HepG2 (cell line): ENCODE measurements at regions not wholly inside any gene's neighbourhood (a gene's known extent, or its start where the extent isn't known, plus 50 kb on each side); places are given as distances from the start of the nearest gene placed in this dataset.
A peak's percentile ranks its signal among the peaks of the same experiment; 100 is the strongest.

Source experiments
- GATAD1 ChIP-seq: IDR thresholded peaks from 2 replicates; pipeline ENCODE4 v1.6.1; 2016; ENCODE audit warnings: missing genetic modification reagents, missing compliant biosample characterization
- IRX3 ChIP-seq: sonication (generic); formaldehyde crosslinking; IDR thresholded peaks from 2 replicates; pipeline ENCODE4 v1.8.1; 2023; ENCODE audit warnings: mild to moderate bottlenecking, low read depth, missing genetic modification reagents, borderline replicate concordance
- MTA1 ChIP-seq: sonication (generic); formaldehyde crosslinking; IDR thresholded peaks from 2 replicates; pipeline ENCODE4 v1.4.0; 2020; ENCODE audit warnings: missing genetic modification reagents, mild to moderate bottlenecking, borderline replicate concordance
- MXI1 ChIP-seq: IDR thresholded peaks from 3 replicates; pipeline ENCODE4 v1.6.1; 2012; ENCODE audit warnings: low read depth, low read length, inconsistent platforms, borderline replicate concordance
- PAF1 ChIP-seq: IDR thresholded peaks from 2 replicates; pipeline ENCODE4 v1.6.1; 2016; ENCODE audit warnings: missing genetic modification reagents, missing compliant biosample characterization
- PPARG ChIP-seq: conservative IDR thresholded peaks from 2 replicates; pipeline ENCODE4 v1.6.1; 2016; ENCODE audit warnings: missing biosample characterization, missing genetic modification reagents
- RFX5 ChIP-seq: IDR thresholded peaks from 2 replicates; pipeline ENCODE4 v1.6.1; 2011; ENCODE audit warnings: low read depth, low read length, improper control_type of control experiment
- SOX13 ChIP-seq, 3 experiments: fragments of 450-650 bp in 1 of 3; sonication (generic) in 1 of 3; formaldehyde crosslinking in 1 of 3; IDR thresholded peaks in 2 of 3; conservative IDR thresholded peaks in 1 of 3; 2 replicates each; pipeline versions ENCODE4 v1.5.0 to v1.6.1; 2016 to 2020; ENCODE audit warnings: antibody characterized with exemption in 1 of 3, mild to moderate bottlenecking in 1 of 3, missing compliant biosample characterization in 1 of 3, missing genetic modification reagents in 1 of 3, moderate library complexity in 1 of 3
- SOX6 ChIP-seq, 2 experiments: fragments of 450-650 bp in 1 of 2; sonication (generic) in 1 of 2; formaldehyde crosslinking in 1 of 2; IDR thresholded peaks; 2 replicates each; pipeline versions ENCODE4 v1.4.0 to v1.6.1; 2017 to 2020; ENCODE audit warnings: antibody characterized with exemption in 1 of 2, mild to moderate bottlenecking in 1 of 2, missing genetic modification reagents in 1 of 2
- ZBTB42 ChIP-seq: sonication (generic); formaldehyde crosslinking; IDR thresholded peaks from 2 replicates; pipeline ENCODE4 v1.5.0; 2020; ENCODE audit warnings: mild to moderate bottlenecking, missing genetic modification reagents
- TF ChIP-seq, protein P1 (sequence below): sonication (generic); formaldehyde crosslinking; IDR thresholded peaks from 2 replicates; pipeline ENCODE4 v1.5.1; 2020; ENCODE audit warnings: mild to moderate bottlenecking, missing genetic modification reagents, borderline replicate concordance
- TF ChIP-seq, protein P2 (sequence below): sonication (generic); formaldehyde crosslinking; IDR thresholded peaks from 2 replicates; pipeline ENCODE4 v1.4.0; 2020; ENCODE audit warnings: mild to moderate bottlenecking, low read depth, missing genetic modification reagents
- TF ChIP-seq, protein P3 (sequence below): sonication (generic); formaldehyde crosslinking; IDR thresholded peaks from 2 replicates; pipeline ENCODE4 v1.4.0; 2020; ENCODE audit warnings: missing genetic modification reagents
- TF ChIP-seq, protein P4 (sequence below): sonication (generic); formaldehyde crosslinking; IDR thresholded peaks from 2 replicates; pipeline ENCODE4 v1.5.1; 2020; ENCODE audit warnings: mild to moderate bottlenecking, missing genetic modification reagents

DNA sequence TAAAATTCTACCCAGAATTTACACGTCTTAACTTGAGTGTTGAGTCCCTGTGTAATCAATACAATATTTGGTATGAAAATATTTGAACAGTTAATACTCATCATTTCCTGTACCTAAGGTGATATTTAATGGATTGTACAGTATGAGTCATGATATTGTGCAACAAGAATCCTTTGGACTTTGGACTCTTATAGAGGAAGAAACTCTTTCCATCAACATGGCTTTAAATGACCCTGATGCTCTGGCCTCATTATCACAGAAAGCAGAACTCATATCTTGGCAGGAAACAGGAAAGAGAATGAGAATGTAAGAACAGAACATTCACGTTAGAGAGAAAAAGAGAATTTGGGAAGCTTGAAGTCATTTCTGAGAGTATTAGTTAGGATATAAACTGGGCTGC, 168.8 kb upstream of the B3GALT2 start (continued):
- TF ChIP-seq, protein P1, sequence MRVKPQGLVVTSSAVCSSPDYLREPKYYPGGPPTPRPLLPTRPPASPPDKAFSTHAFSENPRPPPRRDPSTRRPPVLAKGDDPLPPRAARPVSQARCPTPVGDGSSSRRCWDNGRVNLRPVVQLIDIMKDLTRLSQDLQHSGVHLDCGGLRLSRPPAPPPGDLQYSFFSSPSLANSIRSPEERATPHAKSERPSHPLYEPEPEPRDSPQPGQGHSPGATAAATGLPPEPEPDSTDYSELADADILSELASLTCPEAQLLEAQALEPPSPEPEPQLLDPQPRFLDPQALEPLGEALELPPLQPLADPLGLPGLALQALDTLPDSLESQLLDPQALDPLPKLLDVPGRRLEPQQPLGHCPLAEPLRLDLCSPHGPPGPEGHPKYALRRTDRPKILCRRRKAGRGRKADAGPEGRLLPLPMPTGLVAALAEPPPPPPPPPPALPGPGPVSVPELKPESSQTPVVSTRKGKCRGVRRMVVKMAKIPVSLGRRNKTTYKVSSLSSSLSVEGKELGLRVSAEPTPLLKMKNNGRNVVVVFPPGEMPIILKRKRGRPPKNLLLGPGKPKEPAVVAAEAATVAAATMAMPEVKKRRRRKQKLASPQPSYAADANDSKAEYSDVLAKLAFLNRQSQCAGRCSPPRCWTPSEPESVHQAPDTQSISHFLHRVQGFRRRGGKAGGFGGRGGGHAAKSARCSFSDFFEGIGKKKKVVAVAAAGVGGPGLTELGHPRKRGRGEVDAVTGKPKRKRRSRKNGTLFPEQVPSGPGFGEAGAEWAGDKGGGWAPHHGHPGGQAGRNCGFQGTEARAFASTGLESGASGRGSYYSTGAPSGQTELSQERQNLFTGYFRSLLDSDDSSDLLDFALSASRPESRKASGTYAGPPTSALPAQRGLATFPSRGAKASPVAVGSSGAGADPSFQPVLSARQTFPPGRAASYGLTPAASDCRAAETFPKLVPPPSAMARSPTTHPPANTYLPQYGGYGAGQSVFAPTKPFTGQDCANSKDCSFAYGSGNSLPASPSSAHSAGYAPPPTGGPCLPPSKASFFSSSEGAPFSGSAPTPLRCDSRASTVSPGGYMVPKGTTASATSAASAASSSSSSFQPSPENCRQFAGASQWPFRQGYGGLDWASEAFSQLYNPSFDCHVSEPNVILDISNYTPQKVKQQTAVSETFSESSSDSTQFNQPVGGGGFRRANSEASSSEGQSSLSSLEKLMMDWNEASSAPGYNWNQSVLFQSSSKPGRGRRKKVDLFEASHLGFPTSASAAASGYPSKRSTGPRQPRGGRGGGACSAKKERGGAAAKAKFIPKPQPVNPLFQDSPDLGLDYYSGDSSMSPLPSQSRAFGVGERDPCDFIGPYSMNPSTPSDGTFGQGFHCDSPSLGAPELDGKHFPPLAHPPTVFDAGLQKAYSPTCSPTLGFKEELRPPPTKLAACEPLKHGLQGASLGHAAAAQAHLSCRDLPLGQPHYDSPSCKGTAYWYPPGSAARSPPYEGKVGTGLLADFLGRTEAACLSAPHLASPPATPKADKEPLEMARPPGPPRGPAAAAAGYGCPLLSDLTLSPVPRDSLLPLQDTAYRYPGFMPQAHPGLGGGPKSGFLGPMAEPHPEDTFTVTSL (CRISPR knock-in tag): peak; percentile 84; the same call in 1 of the 2 replicates
- TF ChIP-seq MTA1 (no peak), SOX6 (IDR thresholded peaks at IDR 0.05) (no peak), SOX6 (CRISPR knock-in tag; IDR thresholded peaks at IDR 0.05) (peak; percentile 31; the same call in 1 of the 2 replicates), RFX5 (no peak), IRX3 (no peak), ZBTB42 (no peak), MXI1 (no peak), SOX13 (IDR thresholded peaks at IDR 0.05) (no peak), SOX13 (CRISPR knock-in tag; conservative IDR thresholded peaks at IDR 0.05 in 1 of 2, IDR thresholded peaks at IDR 0.05 in 1 of 2) (peak in 1 of 2 experiments; percentile 47; a peak in 1 of 4 replicates), PAF1 (CRISPR knock-in tag) (no peak), GATAD1 (CRISPR knock-in tag) (0 out of 2 replicates have a peak, but pooled peaks have one; percentile 21), PPARG (CRISPR knock-in tag) (peak; percentile 48; the same call in 1 of the 2 replicates)
- TF ChIP-seq, protein P2, sequence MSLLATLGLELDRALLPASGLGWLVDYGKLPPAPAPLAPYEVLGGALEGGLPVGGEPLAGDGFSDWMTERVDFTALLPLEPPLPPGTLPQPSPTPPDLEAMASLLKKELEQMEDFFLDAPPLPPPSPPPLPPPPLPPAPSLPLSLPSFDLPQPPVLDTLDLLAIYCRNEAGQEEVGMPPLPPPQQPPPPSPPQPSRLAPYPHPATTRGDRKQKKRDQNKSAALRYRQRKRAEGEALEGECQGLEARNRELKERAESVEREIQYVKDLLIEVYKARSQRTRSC: no peak
- TF ChIP-seq, protein P3, sequence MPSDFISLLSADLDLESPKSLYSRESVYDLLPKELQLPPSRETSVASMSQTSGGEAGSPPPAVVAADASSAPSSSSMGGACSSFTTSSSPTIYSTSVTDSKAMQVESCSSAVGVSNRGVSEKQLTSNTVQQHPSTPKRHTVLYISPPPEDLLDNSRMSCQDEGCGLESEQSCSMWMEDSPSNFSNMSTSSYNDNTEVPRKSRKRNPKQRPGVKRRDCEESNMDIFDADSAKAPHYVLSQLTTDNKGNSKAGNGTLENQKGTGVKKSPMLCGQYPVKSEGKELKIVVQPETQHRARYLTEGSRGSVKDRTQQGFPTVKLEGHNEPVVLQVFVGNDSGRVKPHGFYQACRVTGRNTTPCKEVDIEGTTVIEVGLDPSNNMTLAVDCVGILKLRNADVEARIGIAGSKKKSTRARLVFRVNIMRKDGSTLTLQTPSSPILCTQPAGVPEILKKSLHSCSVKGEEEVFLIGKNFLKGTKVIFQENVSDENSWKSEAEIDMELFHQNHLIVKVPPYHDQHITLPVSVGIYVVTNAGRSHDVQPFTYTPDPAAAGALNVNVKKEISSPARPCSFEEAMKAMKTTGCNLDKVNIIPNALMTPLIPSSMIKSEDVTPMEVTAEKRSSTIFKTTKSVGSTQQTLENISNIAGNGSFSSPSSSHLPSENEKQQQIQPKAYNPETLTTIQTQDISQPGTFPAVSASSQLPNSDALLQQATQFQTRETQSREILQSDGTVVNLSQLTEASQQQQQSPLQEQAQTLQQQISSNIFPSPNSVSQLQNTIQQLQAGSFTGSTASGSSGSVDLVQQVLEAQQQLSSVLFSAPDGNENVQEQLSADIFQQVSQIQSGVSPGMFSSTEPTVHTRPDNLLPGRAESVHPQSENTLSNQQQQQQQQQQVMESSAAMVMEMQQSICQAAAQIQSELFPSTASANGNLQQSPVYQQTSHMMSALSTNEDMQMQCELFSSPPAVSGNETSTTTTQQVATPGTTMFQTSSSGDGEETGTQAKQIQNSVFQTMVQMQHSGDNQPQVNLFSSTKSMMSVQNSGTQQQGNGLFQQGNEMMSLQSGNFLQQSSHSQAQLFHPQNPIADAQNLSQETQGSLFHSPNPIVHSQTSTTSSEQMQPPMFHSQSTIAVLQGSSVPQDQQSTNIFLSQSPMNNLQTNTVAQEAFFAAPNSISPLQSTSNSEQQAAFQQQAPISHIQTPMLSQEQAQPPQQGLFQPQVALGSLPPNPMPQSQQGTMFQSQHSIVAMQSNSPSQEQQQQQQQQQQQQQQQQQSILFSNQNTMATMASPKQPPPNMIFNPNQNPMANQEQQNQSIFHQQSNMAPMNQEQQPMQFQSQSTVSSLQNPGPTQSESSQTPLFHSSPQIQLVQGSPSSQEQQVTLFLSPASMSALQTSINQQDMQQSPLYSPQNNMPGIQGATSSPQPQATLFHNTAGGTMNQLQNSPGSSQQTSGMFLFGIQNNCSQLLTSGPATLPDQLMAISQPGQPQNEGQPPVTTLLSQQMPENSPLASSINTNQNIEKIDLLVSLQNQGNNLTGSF (CRISPR knock-in tag): no peak
- TF ChIP-seq, protein P4, sequence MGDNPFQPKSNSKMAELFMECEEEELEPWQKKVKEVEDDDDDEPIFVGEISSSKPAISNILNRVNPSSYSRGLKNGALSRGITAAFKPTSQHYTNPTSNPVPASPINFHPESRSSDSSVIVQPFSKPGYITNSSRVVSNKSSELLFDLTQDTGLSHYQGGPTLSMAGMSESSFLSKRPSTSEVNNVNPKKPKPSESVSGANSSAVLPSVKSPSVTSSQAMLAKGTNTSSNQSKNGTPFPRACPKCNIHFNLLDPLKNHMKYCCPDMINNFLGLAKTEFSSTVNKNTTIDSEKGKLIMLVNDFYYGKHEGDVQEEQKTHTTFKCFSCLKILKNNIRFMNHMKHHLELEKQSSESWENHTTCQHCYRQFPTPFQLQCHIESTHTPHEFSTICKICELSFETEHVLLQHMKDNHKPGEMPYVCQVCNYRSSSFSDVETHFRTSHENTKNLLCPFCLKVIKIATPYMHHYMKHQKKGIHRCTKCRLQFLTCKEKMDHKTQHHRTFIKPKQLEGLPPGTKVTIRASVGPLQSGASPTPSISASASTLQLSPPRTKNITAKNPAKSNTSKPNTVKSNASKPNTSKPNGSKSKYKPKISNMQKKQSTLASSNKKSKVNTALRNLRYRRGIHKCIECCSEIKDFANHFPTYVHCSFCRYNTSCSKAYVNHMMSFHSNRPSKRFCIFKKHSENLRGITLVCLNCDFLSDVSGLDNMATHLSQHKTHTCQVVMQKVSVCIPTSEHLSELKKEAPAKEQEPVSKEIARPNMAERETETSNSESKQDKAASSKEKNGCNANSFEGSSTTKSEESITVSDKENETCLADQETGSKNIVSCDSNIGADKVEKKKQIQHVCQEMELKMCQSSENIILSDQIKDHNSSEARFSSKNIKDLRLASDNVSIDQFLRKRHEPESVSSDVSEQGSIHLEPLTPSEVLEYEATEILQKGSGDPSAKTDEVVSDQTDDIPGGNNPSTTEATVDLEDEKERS: no peak
